H1 (cell line): ENCODE measurements at regions not wholly inside any gene's neighbourhood (a gene's known extent, or its start where the extent isn't known, plus 50 kb on each side); places are given as distances from the start of the nearest gene placed in this dataset.

Experiments used
- BRCA1 ChIP-seq: IDR thresholded peaks from 2 replicates; pipeline ENCODE4 v1.6.1; 2012; ENCODE audit warnings: low read depth, low read length, improper control_type of control experiment
- CREB1 ChIP-seq: IDR thresholded peaks from 2 replicates; pipeline ENCODE4 v1.6.1; 2012; ENCODE audit warnings: inconsistent platforms
- NANOG ChIP-seq: IDR thresholded peaks from 2 replicates; pipeline ENCODE4 v1.6.1; 2011; ENCODE audit warnings: low read length, low read depth, mild to moderate bottlenecking, inconsistent platforms; ENCODE audit not compliant: insufficient read depth, poor library complexity, severe bottlenecking
- POLR2A ChIP-seq, 2 experiments: IDR thresholded peaks; 1 replicate in 1 of 2; 2 replicates in 1 of 2; pipeline ENCODE4 v1.6.1; 2011; ENCODE audit warnings: low read depth in 2 of 2, low read length in 2 of 2, mild to moderate bottlenecking in 2 of 2; ENCODE audit errors: control extremely low read depth in 1 of 2
- POLR2AphosphoS5 ChIP-seq: IDR thresholded peaks from 2 replicates; pipeline ENCODE4 v1.6.1; 2011; ENCODE audit warnings: low read depth, low read length
- SIN3A ChIP-seq, 2 experiments: IDR thresholded peaks in 1 of 2; conservative IDR thresholded peaks in 1 of 2; 2 replicates each; pipeline ENCODE4 v1.6.1; 2011 to 2012; ENCODE audit warnings: low read length in 2 of 2, improper control_type of control experiment in 1 of 2, low read depth in 1 of 2, mild to moderate bottlenecking in 1 of 2
- SP2 ChIP-seq: IDR thresholded peaks from 2 replicates; pipeline ENCODE4 v1.6.1; 2012; ENCODE audit warnings: mild to moderate bottlenecking, low read length, inconsistent platforms
- TAF1 ChIP-seq: IDR thresholded peaks from 2 replicates; pipeline ENCODE4 v1.6.1; 2011; ENCODE audit warnings: mild to moderate bottlenecking, low read depth, low read length
- YY1 ChIP-seq: IDR thresholded peaks from 2 replicates; pipeline ENCODE4 v1.6.1; 2011; ENCODE audit warnings: low read depth, mild to moderate bottlenecking, low read length
- TF ChIP-seq, protein P1 (sequence below), 3 experiments: IDR thresholded peaks; 1 replicate in 2 of 3; 2 replicates in 1 of 3; pipeline versions ENCODE4 v1.5.1 to v1.6.1; 2011; ENCODE audit warnings: low read length in 3 of 3, mild to moderate bottlenecking in 3 of 3, inconsistent platforms in 2 of 3, low read depth in 1 of 3, moderate library complexity in 1 of 3; ENCODE audit not compliant: insufficient read depth in 1 of 3; ENCODE audit errors: control extremely low read depth in 1 of 3

DNA sequence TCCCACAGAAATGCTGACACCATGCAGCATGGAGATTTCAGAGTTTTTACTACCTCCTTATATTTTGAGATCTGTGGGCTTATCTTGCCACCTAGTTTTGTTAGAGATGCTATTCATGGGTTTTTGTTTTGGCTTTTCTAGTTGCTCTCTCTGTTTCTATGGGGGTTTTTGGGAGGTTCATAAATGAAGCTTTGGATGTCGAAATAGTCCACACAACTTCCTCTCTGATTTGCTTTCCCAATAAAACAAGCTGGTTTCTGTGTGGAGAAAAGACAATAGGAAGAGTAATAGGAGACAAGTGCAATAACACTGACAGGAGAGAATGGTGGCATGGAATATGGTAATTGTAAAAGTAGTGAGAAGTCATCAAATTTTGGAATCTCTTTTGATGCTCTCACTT is 106.8 kb upstream of the GPR149 start:
- TF ChIP-seq, protein P1, sequence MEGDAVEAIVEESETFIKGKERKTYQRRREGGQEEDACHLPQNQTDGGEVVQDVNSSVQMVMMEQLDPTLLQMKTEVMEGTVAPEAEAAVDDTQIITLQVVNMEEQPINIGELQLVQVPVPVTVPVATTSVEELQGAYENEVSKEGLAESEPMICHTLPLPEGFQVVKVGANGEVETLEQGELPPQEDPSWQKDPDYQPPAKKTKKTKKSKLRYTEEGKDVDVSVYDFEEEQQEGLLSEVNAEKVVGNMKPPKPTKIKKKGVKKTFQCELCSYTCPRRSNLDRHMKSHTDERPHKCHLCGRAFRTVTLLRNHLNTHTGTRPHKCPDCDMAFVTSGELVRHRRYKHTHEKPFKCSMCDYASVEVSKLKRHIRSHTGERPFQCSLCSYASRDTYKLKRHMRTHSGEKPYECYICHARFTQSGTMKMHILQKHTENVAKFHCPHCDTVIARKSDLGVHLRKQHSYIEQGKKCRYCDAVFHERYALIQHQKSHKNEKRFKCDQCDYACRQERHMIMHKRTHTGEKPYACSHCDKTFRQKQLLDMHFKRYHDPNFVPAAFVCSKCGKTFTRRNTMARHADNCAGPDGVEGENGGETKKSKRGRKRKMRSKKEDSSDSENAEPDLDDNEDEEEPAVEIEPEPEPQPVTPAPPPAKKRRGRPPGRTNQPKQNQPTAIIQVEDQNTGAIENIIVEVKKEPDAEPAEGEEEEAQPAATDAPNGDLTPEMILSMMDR (IDR thresholded peaks at IDR 0.05; ENCODE audit: control extremely low read depth in 1 of 3, insufficient read depth in 1 of 3, low read depth in 1 of 3, low read length in 3 of 3) = no peak
- TF ChIP-seq POLR2A (IDR thresholded peaks at IDR 0.05; ENCODE audit: control extremely low read depth in 1 of 2, low read depth in 2 of 2, low read length in 2 of 2) (no peak), YY1 (no peak), TAF1 (no peak), POLR2AphosphoS5 (no peak), SP2 (no peak), NANOG (no peak), SIN3A (conservative IDR thresholded peaks at IDR 0.05 in 1 of 2, IDR thresholded peaks at IDR 0.05 in 1 of 2; ENCODE audit: low read depth in 1 of 2, low read length in 2 of 2) (no peak), BRCA1 (no peak), CREB1 (no peak)
